ENCODE measurements at regions not wholly inside any gene's neighbourhood (a gene's known extent, or its start where the extent isn't known, plus 50 kb on each side); places are given as distances from the start of the nearest gene placed in this dataset.

DNA sequence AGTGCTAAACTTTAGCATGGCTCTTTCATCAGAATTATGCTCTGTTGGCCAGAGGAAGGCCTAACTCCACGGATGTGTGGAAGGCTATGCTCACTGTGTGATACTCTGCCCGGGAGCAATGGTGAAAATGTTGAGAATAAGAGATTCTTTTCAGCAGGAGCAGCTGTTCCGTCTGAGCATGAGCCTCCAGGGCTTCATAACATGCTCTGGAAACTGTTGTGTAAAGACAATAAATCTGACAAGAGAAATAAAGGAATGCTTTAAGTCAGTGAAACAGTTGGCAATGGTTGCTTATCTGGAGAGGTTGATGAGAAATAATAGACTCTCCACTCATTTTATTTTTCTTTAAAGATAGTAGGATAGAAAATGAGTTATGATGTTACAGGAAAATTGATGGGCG, 269.8 kb downstream of the DIPK2A start:
- CTCF ChIA-PET = no interaction called here
- no peak for TF ChIP-seq HDGF (IDR thresholded peaks at IDR 0.05; ENCODE audit: borderline replicate concordance)
- DNase-seq (ENCODE audit: extremely low spot score) = no peak
- POLR2A ChIA-PET = no interaction called here

DNA sequence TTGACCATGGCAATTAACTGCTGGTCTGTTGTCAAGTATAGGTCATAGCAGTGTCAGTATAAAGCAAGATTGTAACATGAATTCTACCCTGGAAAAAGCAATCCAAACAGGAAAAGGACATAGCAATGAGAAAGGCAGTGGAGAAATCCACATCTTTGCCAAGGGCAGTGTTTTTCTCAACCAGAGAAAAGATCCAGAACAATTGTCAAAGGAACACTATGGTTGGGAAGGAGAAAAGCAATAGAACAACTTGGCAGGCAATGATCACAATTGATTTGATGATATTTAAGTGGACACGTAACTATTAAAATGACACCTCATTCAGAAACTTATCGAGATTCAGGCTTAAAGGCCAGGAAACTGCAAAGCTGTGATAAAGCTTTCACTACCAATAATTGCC, 271.1 kb downstream of the DIPK2A start:
- DNase-seq (ENCODE audit: extremely low spot score) = no peak
- TF ChIP-seq FOXA1 (IDR thresholded peaks at IDR 0.05) (no peak), SP1 (IDR thresholded peaks at IDR 0.05) (no peak)
- POLR2A ChIA-PET = interaction anchor here (1.0 kb wide), 1 partner anchor 272 kb away, joined by 3 read pairs; the partner anchor contains the start of gene DIPK2A
- CTCF ChIA-PET = no interaction called here

DNA sequence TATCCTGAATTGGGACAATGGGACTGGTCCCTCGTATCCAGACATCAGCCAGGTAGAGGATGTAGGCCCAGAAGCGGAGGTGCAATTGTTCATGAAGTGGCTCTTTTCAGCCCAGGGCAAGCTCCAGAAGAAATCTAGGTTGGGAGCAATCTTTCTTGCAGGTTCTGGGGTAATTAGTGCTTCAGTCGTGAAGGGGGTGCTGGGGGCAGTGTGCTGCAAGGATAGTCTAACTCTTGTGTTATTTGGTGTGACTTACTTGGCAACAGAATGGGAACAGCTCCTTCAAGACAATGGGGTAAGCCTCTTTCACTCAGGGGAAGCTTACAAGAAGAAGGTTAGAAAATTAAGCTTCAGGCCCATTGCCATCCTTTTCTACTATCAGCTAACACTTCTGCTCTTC, 273.0 kb downstream of the DIPK2A start:
- CTCF ChIA-PET = interaction anchor here (0.7 kb wide), 1 partner anchor 324 kb away, joined by 4 read pairs; no protein-coding TSS in a partner anchor
- no peak for DNase-seq (ENCODE audit: extremely low spot score)
- POLR2A ChIA-PET = no interaction called here
- TF ChIP-seq, protein P1, sequence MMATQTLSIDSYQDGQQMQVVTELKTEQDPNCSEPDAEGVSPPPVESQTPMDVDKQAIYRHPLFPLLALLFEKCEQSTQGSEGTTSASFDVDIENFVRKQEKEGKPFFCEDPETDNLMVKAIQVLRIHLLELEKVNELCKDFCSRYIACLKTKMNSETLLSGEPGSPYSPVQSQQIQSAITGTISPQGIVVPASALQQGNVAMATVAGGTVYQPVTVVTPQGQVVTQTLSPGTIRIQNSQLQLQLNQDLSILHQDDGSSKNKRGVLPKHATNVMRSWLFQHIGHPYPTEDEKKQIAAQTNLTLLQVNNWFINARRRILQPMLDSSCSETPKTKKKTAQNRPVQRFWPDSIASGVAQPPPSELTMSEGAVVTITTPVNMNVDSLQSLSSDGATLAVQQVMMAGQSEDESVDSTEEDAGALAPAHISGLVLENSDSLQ (IDR thresholded peaks at IDR 0.05) = no peak
- TF ChIP-seq TARDBP (IDR thresholded peaks at IDR 0.05) (no peak), ZNF384 (IDR thresholded peaks at IDR 0.05) (no peak), HDGF (IDR thresholded peaks at IDR 0.05; ENCODE audit: borderline replicate concordance) (no peak), FOXM1 (IDR thresholded peaks at IDR 0.05; ENCODE audit: borderline replicate concordance) (no peak), L3MBTL2 (conservative IDR thresholded peaks at IDR 0.05) (no peak), FOXK2 (IDR thresholded peaks at IDR 0.05) (no peak), CTBP1 (IDR thresholded peaks at IDR 0.05; ENCODE audit: borderline replicate concordance) (no peak), SUZ12 (IDR thresholded peaks at IDR 0.05) (no peak), ELF4 (IDR thresholded peaks at IDR 0.05) (no peak), LEF1 (IDR thresholded peaks at IDR 0.05; ENCODE audit: borderline replicate concordance) (no peak), ARNT (IDR thresholded peaks at IDR 0.05) (no peak), SP1 (IDR thresholded peaks at IDR 0.05) (no peak), NFRKB (IDR thresholded peaks at IDR 0.05) (no peak), FOXA1 (IDR thresholded peaks at IDR 0.05) (no peak), BHLHE40 (IDR thresholded peaks at IDR 0.05; ENCODE audit: borderline replicate concordance) (no peak)

DNA sequence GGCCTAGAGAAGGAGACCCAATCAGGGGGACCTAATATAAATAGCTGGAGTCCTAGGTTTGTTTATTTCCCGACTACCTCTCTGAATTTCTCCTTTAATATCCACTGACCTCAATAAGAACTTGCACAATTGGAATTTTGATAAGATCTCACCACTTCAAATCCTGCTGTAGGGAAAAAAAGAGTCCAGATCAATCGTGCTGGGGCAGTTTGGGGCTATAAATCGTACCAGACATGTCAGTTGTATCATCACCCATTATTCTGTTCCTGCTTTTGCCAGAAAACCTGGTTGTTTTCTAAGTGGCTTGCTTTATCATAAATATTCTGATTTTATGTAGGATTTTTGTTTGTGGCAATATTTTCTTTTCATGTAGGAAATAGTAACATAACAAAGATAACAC, 281.3 kb downstream of the DIPK2A start:
- POLR2A ChIA-PET = no interaction called here
- CTCF ChIA-PET = no interaction called here
- no peak for DNase-seq (ENCODE audit: extremely low spot score)
- TF ChIP-seq ARNT (IDR thresholded peaks at IDR 0.05) (no peak), HDGF (IDR thresholded peaks at IDR 0.05; ENCODE audit: borderline replicate concordance) (no peak), BHLHE40 (IDR thresholded peaks at IDR 0.05; ENCODE audit: borderline replicate concordance) (no peak), ELF4 (IDR thresholded peaks at IDR 0.05) (no peak)
- TF ChIP-seq, protein P1 (IDR thresholded peaks at IDR 0.05) = no peak

DNA sequence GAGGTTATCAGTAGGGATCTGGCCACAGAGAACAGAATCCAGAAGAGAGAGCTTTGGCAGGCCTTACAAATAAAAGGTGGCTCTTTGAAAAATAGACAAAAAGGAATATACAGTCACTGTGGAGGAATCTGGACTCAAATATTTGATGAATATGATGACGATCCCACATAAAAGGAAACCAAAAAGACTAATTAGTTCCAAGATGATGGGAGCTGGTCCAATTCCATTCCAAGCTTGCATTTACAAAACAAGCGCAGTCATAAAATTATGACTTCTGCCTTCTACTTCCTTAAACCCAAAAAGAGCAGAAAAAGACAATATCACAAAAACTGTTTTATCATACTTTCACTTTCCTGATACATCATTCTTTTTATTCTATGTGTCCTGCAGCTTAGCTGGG, 285.8 kb downstream of the DIPK2A start:
- TF ChIP-seq NFRKB (IDR thresholded peaks at IDR 0.05) (no peak), L3MBTL2 (conservative IDR thresholded peaks at IDR 0.05) (no peak), HDGF (IDR thresholded peaks at IDR 0.05; ENCODE audit: borderline replicate concordance) (no peak), ZNF384 (IDR thresholded peaks at IDR 0.05) (no peak), ARNT (IDR thresholded peaks at IDR 0.05) (no peak), ELF4 (IDR thresholded peaks at IDR 0.05) (no peak), LEF1 (IDR thresholded peaks at IDR 0.05; ENCODE audit: borderline replicate concordance) (no peak), CTBP1 (IDR thresholded peaks at IDR 0.05; ENCODE audit: borderline replicate concordance) (no peak), BHLHE40 (IDR thresholded peaks at IDR 0.05; ENCODE audit: borderline replicate concordance) (no peak), TARDBP (IDR thresholded peaks at IDR 0.05) (no peak), SP1 (IDR thresholded peaks at IDR 0.05) (no peak), SUZ12 (IDR thresholded peaks at IDR 0.05) (no peak)
- TF ChIP-seq, protein P1 (IDR thresholded peaks at IDR 0.05) = no peak
- ChIA-PET CTCF (no interaction called here), POLR2A (interaction anchor here (1.2 kb wide), 1 partner anchor 287 kb away, joined by 3 read pairs; no protein-coding TSS in a partner anchor)
- DNase-seq (ENCODE audit: extremely low spot score) = no peak

DNA sequence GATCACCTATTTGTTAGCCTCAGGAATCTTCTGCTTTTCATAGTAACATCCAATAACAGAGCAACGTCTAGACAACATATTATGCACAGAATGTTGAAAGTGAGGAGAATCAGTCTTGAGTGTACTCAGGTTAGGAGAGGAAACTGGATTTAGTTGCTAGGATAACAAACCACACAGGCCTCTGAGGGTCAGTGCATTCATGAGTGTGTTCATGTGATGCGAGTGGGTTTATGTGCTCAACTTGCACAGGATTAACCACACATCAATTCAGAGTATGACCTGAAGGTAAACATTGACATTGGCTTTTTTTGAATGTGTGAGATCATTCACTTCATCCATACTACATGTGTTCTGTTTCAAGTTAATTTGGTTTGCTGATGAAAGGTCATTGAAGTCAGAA, 287.6 kb downstream of the DIPK2A start:
- ChIA-PET CTCF (interaction anchor here (0.8 kb wide), 1 partner anchor 147 kb away, joined by 4 read pairs; no protein-coding TSS in a partner anchor), POLR2A (no interaction called here)
- TF ChIP-seq HDGF (IDR thresholded peaks at IDR 0.05; ENCODE audit: borderline replicate concordance) (no peak), TARDBP (IDR thresholded peaks at IDR 0.05) (no peak), SUZ12 (IDR thresholded peaks at IDR 0.05) (no peak), FOXK2 (IDR thresholded peaks at IDR 0.05) (no peak), FOXM1 (IDR thresholded peaks at IDR 0.05; ENCODE audit: borderline replicate concordance) (no peak), SP1 (IDR thresholded peaks at IDR 0.05) (no peak), ARNT (IDR thresholded peaks at IDR 0.05) (no peak), FOXA1 (IDR thresholded peaks at IDR 0.05) (no peak), NFRKB (IDR thresholded peaks at IDR 0.05) (no peak), CTBP1 (IDR thresholded peaks at IDR 0.05; ENCODE audit: borderline replicate concordance) (no peak), ZNF384 (IDR thresholded peaks at IDR 0.05) (no peak), BHLHE40 (IDR thresholded peaks at IDR 0.05; ENCODE audit: borderline replicate concordance) (no peak)
- TF ChIP-seq, protein P1 (IDR thresholded peaks at IDR 0.05) = no peak
- DNase-seq (ENCODE audit: extremely low spot score) = no peak
